ENCODE measurements at regions not wholly inside any gene's neighbourhood (a gene's known extent, or its start where the extent isn't known, plus 50 kb on each side); places are given as distances from the start of the nearest gene placed in this dataset.
"Not testable (repeated sequence)": the region's sequence is repeated elsewhere in the genome, so short reads cannot be mapped to it uniquely, and the experiment has no call there.

DNA sequence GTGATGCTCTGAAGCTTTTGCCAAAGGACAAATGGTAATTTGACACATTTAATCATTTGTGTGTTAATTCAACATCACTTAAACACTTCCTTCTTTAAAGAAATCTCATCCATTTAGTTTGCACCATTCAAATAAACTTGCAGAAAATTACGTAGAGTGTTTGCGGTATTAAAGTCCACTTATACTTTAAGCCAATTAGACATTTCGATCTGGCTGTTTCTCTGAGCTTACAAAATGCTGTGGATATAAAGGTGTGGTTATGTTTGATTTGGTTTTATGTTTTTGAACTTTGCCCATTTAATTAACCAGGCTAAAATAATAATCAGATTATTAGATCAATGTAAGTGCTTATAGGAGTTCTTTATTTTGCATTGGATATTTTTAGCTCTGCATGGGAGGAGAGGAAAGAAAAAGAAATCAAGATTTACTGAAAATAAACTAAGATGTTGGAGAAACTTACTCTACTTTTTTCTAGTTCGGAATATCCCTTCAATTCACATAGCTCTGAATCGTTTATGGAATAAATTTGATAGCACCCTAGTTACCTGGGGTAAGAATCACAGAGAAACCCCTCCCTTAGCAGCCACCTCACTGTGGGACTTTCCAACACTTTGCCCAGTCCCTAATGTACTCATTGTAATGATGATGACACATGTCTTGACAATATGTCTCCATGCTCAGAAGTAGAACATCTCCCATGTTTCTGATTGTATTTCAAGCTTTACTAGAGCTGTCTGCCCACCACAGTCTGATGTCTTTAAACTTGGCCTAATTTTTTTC, 268.0 kb downstream of the BTG1 start:
- no peaks in the 10 kb centered on the region for H3K9me3 Mint-ChIP-seq
- peaks cover 41% of the 10 kb centered on the region for H3K4me1 Mint-ChIP-seq
- H3K4me3 Mint-ChIP-seq, result no peak overlapping the region
- no peak for ATAC-seq
- H3K27me3 Mint-ChIP-seq, result no peaks in the 10 kb centered on the region
- peaks cover 5% of the 10 kb centered on the region for H3K36me3 Mint-ChIP-seq
- H3K27ac Mint-ChIP-seq, result peak overlapping the region; percentile 95

DNA sequence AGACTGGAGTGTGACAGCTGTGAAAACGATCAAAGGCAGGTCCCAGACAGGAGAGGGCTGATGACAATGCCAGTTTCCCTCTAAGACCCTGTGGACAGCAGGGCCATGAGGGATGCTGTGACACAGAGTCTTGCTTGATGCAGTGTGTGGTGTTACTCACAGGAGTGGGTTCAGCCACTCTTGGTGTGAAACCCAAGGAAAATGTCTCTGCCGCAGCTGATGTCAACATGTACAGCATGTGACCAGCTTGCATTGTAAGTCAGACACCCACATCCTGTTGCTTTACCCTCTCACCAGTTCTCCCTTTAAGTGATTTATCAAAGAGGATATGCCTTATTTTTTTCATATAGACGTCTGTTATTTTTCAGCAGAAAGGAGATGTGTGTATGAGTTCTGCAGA, 268.6 kb downstream of the BTG1 start:
- Mint-ChIP-seq H3K4me3 (peak overlapping the region; percentile 46), H3K4me1 (peaks cover 42% of the 10 kb centered on the region), H3K9me3 (no peaks in the 10 kb centered on the region), H3K27me3 (no peaks in the 10 kb centered on the region), H3K27ac (peak overlapping the region; percentile 95), H3K36me3 (peaks cover 5% of the 10 kb centered on the region)
- peak; percentile 98 for ATAC-seq

DNA sequence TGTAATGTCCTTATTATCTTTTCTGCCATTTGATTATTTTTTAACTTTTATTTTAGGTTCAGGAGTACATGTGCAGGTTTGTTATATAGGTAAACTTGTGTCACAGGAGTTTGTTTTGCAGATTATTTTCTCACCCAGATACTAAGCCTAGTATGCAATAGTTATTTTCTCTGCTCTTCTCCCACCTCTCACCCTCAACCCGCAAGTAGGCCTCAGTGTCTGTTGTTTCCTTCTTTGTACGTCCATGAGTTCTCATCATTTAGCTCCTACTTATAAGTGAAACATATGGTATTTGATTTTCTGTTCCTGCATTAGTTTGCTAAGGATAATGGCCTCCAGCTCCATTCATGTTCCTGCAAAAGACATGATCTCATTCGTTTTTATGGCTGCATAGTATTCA, 270.0 kb downstream of the BTG1 start:
- H3K4me3 Mint-ChIP-seq, ATAC-seq, H3K27me3 Mint-ChIP-seq, H3K36me3 Mint-ChIP-seq, H3K9me3 Mint-ChIP-seq: not testable (repeated sequence)
- peak overlapping the region; percentile 95 for H3K27ac Mint-ChIP-seq
- H3K4me1 Mint-ChIP-seq, result peaks cover 53% of the 10 kb centered on the region

DNA sequence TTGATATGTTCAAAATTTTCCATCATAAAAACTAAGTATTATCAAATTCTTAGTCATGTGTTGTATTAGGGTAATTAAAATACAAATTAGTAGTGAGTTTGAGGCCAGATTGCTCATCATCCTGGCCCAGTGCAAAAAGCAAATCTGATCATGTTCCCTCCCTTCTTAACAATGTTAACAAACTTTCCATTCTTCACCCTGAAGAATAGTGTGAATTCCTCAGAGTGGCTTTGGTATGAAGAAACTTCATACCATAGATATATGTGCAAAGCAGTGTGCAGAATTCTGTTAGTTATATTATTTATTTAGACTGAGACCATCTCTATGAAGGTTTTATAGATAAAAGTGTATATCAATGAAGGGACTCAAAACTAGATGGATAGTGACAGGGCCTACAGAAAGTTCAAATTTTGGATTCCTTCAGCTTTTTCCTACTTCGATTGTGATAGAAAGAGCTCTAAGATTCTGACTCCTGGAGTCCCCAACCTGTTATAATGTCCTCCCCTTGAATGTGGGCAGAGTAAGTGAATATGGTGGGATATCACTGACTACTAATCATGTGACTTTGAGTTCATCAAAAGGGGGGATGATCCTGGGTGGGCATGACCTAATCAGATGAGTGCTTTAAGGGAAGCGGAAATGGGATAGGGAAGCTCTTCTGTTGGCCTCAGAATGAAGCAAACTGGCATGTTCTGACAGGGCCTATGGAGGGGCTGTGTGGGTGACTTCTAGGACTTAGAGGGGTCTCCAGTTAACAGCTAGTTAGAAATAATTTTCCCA, 271.4 kb downstream of the BTG1 start:
- no peak for ATAC-seq
- H3K4me3 Mint-ChIP-seq, result no peak overlapping the region
- H3K4me1 Mint-ChIP-seq, result peaks cover 44% of the 10 kb centered on the region
- H3K36me3 Mint-ChIP-seq, result peaks cover 5% of the 10 kb centered on the region
- no peaks in the 10 kb centered on the region for H3K9me3 Mint-ChIP-seq
- H3K27ac Mint-ChIP-seq, result peak overlapping the region; percentile 95
- no peaks in the 10 kb centered on the region for H3K27me3 Mint-ChIP-seq

DNA sequence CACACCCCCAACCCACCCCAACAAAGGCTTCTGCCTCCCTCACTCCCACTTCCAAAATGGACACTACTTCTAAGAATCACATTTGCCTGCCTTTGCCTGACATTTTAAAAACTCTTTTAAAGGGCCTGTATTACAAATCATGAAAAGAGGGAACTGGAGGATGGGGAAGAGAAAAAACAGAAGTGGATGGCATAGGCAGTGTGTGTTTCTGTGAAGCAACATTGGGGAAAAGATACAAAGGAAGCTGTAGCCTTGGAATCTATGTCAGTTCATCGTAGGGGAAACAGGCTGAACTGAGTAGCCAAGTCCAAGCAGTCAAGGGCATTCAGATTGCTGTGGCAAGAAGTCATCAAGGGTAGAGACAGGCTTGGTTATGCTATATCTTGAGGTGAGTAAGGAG, 273.9 kb downstream of the BTG1 start:
- H3K4me1 Mint-ChIP-seq, result peaks cover 29% of the 10 kb centered on the region
- H3K9me3 Mint-ChIP-seq, result no peaks in the 10 kb centered on the region

DNA sequence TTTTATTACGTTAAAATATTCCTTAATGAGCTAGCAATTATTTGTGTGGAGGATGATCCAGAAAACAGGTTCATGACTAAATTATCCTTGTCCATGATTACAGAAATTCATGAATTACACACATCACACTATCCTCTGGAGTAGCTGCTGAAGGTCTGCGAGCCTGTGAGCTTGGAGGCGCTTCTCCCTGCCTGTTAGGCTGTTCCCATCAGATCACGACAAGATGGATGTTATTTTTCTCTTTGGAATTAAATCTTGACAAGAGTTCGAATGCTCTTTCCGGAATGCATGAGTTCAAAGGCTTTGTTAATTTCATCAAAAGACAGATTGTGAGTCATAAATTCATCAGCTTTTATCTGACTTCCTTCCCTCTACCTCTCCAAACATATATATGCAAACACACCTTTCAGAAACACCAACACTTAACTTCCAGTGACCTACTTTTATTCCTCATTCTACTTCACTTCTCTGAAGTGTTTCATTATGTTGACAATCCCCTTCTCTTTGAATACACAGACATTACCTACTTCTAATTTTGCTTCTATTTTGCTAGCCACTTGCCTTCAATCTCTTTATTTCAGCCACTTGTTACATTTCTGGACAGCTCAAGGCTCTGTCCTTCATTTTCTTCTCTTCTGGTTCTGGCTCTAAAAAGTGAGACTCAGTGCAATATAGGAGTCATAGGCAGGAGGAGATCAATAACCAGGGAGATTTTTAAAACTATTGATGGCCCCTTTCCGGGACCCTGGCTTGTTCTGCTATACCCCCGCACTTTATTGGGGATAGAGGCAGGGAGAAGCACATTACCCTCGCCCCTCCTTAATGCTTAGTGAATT, 274.6 kb downstream of the BTG1 start:
- Mint-ChIP-seq H3K36me3 (peaks cover 5% of the 10 kb centered on the region), H3K9me3 (no peaks in the 10 kb centered on the region), H3K4me3 (no peak overlapping the region), H3K27me3 (no peaks in the 10 kb centered on the region), H3K27ac (no peak overlapping the region), H3K4me1 (peaks cover 22% of the 10 kb centered on the region)
- ATAC-seq, result no peak

More for the DNA sequence above, 273.9 kb downstream of the BTG1 start:
- Mint-ChIP-seq H3K27ac (no peak overlapping the region), H3K27me3 (no peaks in the 10 kb centered on the region), H3K36me3 (peaks cover 5% of the 10 kb centered on the region), H3K4me3 (no peak overlapping the region)
- no peak for ATAC-seq

DNA sequence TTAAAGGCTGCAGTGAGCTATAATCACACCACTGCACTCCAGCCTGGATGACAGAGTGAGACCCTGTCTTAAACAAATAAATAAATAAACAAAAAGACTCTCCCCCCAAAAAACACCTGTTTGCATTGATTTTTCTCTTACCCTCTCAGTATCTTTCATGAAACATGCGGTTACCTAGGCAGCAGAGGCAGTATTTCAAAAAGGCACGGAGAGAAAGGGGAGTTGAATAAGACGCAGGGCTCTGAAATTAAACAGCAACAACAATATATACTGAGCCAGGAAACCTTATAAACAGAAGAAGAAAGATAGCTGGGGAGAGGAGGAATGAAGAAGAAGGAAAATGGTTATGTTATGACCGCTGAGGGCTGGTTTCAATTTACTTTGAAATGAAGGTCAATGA, 277.6 kb downstream of the BTG1 start:
- no peak overlapping the region for H3K27ac Mint-ChIP-seq
- no peaks in the 10 kb centered on the region for H3K27me3 Mint-ChIP-seq
- H3K9me3 Mint-ChIP-seq, result no peaks in the 10 kb centered on the region
- no peaks in the 10 kb centered on the region for H3K36me3 Mint-ChIP-seq
- no peak for ATAC-seq
- H3K4me3 Mint-ChIP-seq, result no peak overlapping the region
- H3K4me1 Mint-ChIP-seq, result peaks cover 12% of the 10 kb centered on the region

DNA sequence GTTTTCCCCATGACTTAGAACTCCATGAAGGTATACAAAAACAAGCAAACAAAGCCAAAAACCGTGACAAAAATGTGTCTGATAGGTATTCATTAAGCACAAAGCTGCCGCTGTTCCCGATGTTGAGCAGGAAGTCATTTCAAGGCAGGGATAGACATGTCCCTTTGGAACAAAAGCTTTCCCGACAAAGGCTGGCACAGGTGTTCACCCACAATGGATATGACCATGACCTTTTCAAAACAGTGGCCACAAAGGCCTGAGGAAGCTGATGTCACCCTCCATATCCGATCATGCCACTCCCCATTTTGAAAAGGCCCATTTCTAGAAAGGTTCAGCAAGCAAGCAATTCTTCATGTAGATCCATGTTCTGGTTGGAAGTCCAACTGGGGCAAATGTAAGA, 279.1 kb downstream of the BTG1 start:
- peaks cover 6% of the 10 kb centered on the region for H3K4me1 Mint-ChIP-seq
- H3K27me3 Mint-ChIP-seq, result no peaks in the 10 kb centered on the region
- H3K4me3 Mint-ChIP-seq, result no peak overlapping the region
- H3K36me3 Mint-ChIP-seq, result no peaks in the 10 kb centered on the region
- no peak for ATAC-seq
- H3K9me3 Mint-ChIP-seq, result no peaks in the 10 kb centered on the region
- no peak overlapping the region for H3K27ac Mint-ChIP-seq

DNA sequence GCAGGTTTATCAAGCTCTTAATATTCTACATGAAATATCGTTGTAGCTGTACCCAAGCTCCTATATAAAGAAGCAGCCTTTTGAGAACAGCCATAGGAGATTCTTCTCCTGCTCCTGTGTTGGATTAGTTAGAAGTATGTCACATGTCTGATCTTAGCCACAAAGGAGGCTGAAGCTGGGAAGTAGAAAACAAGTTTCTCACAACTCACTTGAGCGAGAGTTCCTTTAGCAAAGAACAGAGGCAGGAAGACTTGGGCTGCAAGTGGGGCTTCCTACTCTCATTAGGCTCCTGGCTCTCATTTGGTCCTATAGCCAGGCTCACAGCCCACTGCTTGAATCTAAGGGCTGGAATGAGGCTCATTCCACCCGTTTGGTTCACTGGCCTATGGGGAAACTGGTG, 281.9 kb downstream of the BTG1 start:
- no peaks in the 10 kb centered on the region for H3K9me3 Mint-ChIP-seq
- peaks cover 10% of the 10 kb centered on the region for H3K4me1 Mint-ChIP-seq
- no peaks in the 10 kb centered on the region for H3K27me3 Mint-ChIP-seq
- no peak for ATAC-seq
- H3K27ac Mint-ChIP-seq, result no peak overlapping the region
- no peaks in the 10 kb centered on the region for H3K36me3 Mint-ChIP-seq
- H3K4me3 Mint-ChIP-seq, result no peak overlapping the region

DNA sequence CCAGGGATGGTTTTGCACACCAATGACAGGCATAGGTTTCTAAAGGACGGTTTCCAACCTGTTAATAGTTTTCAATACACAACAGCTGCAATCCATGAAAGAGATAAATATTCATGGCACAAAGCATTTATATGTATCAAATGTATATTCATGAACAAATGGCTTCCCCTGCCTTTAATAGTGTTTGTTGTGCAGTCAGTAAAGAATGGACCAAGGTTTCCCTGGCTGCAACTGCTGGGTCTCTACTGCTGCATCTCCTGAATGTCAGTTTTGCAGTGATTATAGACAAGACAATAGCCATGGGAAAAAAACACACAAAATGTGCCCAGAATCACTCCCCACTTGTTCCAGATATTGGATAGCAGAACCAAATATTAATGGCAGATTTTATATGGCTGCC, 284.1 kb downstream of the BTG1 start:
- ATAC-seq, result no peak
- H3K27ac Mint-ChIP-seq, result no peak overlapping the region
- H3K9me3 Mint-ChIP-seq, result no peaks in the 10 kb centered on the region
- H3K4me1 Mint-ChIP-seq, result peaks cover 10% of the 10 kb centered on the region
- H3K27me3 Mint-ChIP-seq, result no peaks in the 10 kb centered on the region
- no peak overlapping the region for H3K4me3 Mint-ChIP-seq
- no peaks in the 10 kb centered on the region for H3K36me3 Mint-ChIP-seq

DNA sequence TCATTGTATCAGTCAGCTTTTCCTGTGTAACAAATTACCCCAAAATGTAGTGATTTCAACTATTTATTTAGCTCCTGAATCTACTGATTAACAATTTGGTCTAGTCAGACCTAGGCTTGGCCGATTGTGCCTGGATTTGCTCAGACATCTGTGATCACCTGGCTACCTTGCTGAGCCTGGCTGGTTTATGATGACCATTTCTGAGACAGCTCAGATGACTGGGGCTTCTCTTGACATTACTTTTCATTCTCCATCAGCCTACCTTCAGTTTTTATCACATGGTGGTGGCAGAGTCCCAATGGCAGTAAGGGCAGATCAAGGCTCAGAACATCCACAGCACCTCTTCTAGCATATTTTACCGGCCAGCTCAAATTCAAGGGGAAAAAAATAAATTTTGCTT, 286.3 kb downstream of the BTG1 start:
- ATAC-seq, result no peak
- Mint-ChIP-seq H3K9me3 (no peaks in the 10 kb centered on the region), H3K4me3 (no peak overlapping the region), H3K4me1 (peaks cover 10% of the 10 kb centered on the region), H3K36me3 (no peaks in the 10 kb centered on the region), H3K27ac (no peak overlapping the region), H3K27me3 (no peaks in the 10 kb centered on the region)

DNA sequence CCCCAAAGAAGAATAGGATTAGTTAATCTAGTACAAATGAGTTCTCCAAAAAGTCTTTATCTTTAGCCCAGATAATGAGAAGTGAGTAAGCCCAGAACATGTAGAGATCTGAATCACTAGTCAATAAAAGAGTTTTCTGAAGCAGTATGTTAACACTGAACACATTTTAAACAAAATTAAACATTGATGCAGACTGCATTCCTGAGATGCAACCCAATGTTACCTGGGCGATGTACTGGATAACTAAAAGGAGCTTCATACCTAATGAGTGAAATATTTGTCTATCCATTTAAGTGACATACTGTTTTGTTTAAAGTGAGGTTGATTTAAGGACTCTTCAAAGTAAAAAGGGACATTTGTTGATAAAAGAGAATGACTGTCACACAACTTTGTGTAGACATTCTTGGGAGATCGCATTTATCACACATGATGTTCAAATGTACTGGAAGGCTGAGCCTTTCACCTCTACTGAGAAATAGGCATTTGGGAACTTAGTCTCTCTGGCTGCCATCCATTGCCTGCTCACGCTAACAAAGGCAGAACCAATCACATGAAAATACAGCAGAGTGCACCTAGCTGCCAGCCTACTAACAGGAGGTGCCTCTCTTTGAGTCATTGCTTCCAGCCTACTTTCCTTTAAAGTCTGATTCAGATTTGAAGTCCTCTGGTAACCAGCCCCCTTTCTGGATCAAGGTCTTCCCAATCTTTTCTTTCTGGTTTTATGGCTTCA, 287.7 kb downstream of the BTG1 start:
- Mint-ChIP-seq H3K27me3 (no peaks in the 10 kb centered on the region), H3K36me3 (no peaks in the 10 kb centered on the region), H3K9me3 (no peaks in the 10 kb centered on the region), H3K4me1 (peaks cover 10% of the 10 kb centered on the region), H3K4me3 (no peak overlapping the region), H3K27ac (peak overlapping the region; percentile 14)
- ATAC-seq, result no peak

DNA sequence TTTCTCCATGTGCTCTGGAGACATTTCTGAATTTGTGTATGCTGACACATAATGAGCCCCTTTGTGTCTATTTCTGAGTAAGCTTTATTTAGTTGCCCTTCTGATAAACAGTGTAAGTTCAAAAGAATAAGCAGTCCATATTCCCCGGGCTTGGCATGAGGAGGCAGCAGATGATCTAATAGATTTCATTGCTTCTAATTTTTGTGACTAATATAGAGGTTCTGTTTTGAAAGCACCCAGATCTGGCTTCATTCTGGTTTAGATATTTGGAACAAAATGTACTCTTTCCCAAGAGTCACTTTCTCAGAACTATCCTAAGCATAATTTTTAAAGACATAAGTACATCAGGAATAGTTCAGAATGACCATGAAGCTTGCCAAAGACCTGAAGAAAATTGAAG, 290.9 kb downstream of the BTG1 start:
- H3K36me3 Mint-ChIP-seq, result no peaks in the 10 kb centered on the region
- no peak overlapping the region for H3K4me3 Mint-ChIP-seq
- H3K4me1 Mint-ChIP-seq, result peaks cover 10% of the 10 kb centered on the region
- H3K27me3 Mint-ChIP-seq, result no peaks in the 10 kb centered on the region
- H3K9me3 Mint-ChIP-seq, result no peaks in the 10 kb centered on the region
- ATAC-seq, result no peak
- no peak overlapping the region for H3K27ac Mint-ChIP-seq

DNA sequence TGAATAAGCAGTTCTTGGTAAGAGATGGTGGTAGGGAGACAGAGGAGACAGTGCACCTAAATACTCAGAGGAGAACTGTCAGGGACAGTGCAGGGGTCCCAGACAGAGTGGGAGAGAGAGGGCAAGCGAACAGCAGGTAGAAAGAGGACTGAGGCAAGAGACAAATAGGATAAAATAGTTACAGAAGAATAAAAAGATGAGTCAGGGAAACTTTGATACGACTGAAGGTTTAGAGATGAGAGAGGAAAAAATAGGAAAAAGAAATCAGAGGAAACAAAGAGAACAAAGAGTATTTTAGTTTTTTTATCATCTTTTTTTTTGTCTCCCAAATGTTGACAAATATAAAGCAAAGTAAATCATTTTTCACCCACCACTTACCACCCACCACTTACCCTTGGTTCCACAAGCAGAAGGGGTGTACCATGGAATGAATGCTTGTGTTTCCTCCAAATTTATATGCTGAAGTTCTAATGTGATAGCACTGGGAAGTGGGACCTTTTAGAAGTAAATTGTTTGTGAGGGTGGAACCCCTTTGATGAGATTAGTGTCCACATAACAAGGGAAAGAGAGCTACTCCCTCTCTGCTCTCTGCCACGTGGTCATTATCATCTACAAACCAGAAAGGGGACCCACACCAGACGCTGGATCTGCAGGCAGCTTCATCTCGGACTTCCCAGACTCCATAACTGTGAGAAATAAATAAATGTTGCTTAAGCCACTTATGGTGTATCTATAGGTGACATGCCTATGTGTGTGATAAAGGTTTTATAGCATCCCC, 292.1 kb downstream of the BTG1 start:
- H3K36me3 Mint-ChIP-seq, result no peaks in the 10 kb centered on the region
- H3K4me3 Mint-ChIP-seq, result no peak overlapping the region
- ATAC-seq, result no peak
- no peaks in the 10 kb centered on the region for H3K27me3 Mint-ChIP-seq
- H3K9me3 Mint-ChIP-seq, result no peaks in the 10 kb centered on the region
- H3K27ac Mint-ChIP-seq, result no peak overlapping the region
- peaks cover 10% of the 10 kb centered on the region for H3K4me1 Mint-ChIP-seq

All from stimulated activated memory B cell treated with anti-CD40 and anti-IgM and Interleukin-4, amounts not matched to agents 10 μg/mL and 1 μg/mL and 100 μg/mL, for 72 hours (primary cell).